Coronary artery (tissue), 2 donors: ENCODE measurements at regions not wholly inside any gene's neighbourhood (a gene's known extent, or its start where the extent isn't known, plus 50 kb on each side); places are given as distances from the start of the nearest gene placed in this dataset.

Source experiments
- DNase-seq: peaks from one replicate; pipeline ENCODE4 v3.0.0-alpha.2; 2017; ENCODE audit warnings: low spot score
- H3K27ac ChIP-seq, 2 donors: fragments of 200-600 bp; sonication (generic); one replicate each; pipeline ENCODE4 v1.5.1; 2016 to 2019
- H3K4me3 ChIP-seq: fragments of 200-600 bp; sonication (generic); 2 replicates; pipeline ENCODE4 v1.5.1; 2016; ENCODE audit warnings: mild to moderate bottlenecking, moderate library complexity
- CTCF ChIP-seq: fragments of 200-600 bp; sonication (generic); IDR thresholded peaks from one replicate; pipeline ENCODE4 v1.5.1; 2019; ENCODE audit warnings: antibody characterized with exemption

- Histone ChIP-seq H3K4me3 (no peak overlapping the region), H3K27ac (no peak overlapping the region)
- no peak for TF ChIP-seq CTCF
- no peak for DNase-seq
Observed at GRCh38 chr13:106786006-106786563, 218.1 kb upstream of the ARGLU1 start.

- Histone ChIP-seq H3K4me3 (no peak overlapping the region), H3K27ac (no peak overlapping the region)
- no peak for TF ChIP-seq CTCF
- no peak for DNase-seq
Observed at GRCh38 chr13:106774621-106775020, 206.7 kb upstream of the ARGLU1 start.

- no peak overlapping the region for H3K27ac ChIP-seq
- no peak for TF ChIP-seq CTCF
- H3K4me3 ChIP-seq: no peak overlapping the region
- DNase-seq: no peak
Observed at GRCh38 chr13:106772006-106772601, 204.2 kb upstream of the ARGLU1 start.

GRCh38 chr13:106768991-106769390, 201.1 kb upstream of the ARGLU1 start:
- no peak for TF ChIP-seq CTCF
- Histone ChIP-seq H3K4me3 (no peak overlapping the region), H3K27ac (no peak overlapping the region)
- no peak for DNase-seq

- H3K27ac ChIP-seq: no peak overlapping the region
- H3K4me3 ChIP-seq: no peak overlapping the region
- DNase-seq: no peak
- TF ChIP-seq CTCF: no peak
Observed at GRCh38 chr13:106762708-106763107, 194.8 kb upstream of the ARGLU1 start.

GRCh38 chr13:106756446-106756845, 188.5 kb upstream of the ARGLU1 start:
- Histone ChIP-seq H3K27ac (no peak overlapping the region), H3K4me3 (no peak overlapping the region)
- no peak for DNase-seq
- TF ChIP-seq CTCF: no peak

GRCh38 chr13:106755542-106755941, 187.6 kb upstream of the ARGLU1 start:
- no peak overlapping the region for H3K27ac ChIP-seq
- DNase-seq: no peak

More at GRCh38 chr13:106755542-106755941, 187.6 kb upstream of the ARGLU1 start:
- no peak for TF ChIP-seq CTCF
- H3K4me3 ChIP-seq: no peak overlapping the region
